GM23248 (cell line): ENCODE measurements at regions not wholly inside any gene's neighbourhood (a gene's known extent, or its start where the extent isn't known, plus 50 kb on each side); places are given as distances from the start of the nearest gene placed in this dataset.

Experiments used
- EZH2 ChIP-seq: fragments of 200-600 bp; sonication (generic); IDR thresholded peaks from 2 replicates; pipeline ENCODE4 v1.6.1; 2018; ENCODE audit warnings: antibody characterized with exemption, mild to moderate bottlenecking; ENCODE audit not compliant: insufficient read depth, poor library complexity, severe bottlenecking
- EZH2phosphoT487 ChIP-seq: fragments of 200-600 bp; sonication (generic); IDR thresholded peaks from 2 replicates; pipeline ENCODE4 v1.6.1; 2018; ENCODE audit warnings: antibody characterized with exemption, moderate library complexity, mild to moderate bottlenecking, low read depth; ENCODE audit not compliant: insufficient read depth

- no peak for TF ChIP-seq EZH2phosphoT487
- no peak for TF ChIP-seq EZH2
Observed at GRCh38 chr14:43894534-43894933, 612.5 kb downstream of the FSCB start.
